ENCODE measurements at regions not wholly inside any gene's neighbourhood (a gene's known extent, or its start where the extent isn't known, plus 50 kb on each side); places are given as distances from the start of the nearest gene placed in this dataset.

DNA sequence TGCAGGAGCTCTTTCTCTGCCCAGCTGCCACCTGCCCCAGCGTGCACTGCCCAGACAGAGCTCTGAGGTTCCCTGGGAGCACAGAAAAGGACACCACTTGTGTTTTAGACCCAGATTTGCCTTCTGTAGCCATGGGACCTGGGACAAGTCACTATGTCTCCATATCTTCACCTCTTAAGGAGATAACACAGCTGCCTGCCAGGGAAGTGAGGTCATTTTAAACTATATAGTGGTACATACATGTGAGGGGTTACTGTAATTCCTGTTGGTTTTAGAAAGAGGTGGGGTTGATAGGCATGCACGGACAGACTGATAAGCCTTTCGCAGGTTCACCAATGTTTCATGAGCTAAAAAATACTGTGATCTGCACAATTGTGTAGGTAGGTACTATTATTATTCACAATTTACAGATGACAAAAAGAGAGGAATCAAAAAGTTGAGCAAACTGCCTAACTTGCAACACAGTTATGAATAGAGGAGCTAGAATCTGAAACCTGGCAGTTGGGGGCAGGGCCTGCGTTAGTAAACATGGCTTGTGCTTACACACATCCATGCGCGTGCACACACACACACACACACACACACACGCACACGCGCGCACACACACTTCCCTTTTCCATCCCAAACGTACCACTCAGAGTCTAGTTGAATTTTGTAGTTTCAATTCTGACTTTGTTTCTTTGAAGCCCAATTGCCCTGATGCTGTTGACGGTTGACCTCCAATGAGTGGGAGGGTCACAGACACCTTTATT lies 193.6 kb downstream of the FAM43A start:
- no peak for TF ChIP-seq POLR2A (IDR thresholded peaks at IDR 0.05)
- no peak for TF ChIP-seq POLR2AphosphoS5 (IDR thresholded peaks at IDR 0.05)
- TF ChIP-seq, protein P1, sequence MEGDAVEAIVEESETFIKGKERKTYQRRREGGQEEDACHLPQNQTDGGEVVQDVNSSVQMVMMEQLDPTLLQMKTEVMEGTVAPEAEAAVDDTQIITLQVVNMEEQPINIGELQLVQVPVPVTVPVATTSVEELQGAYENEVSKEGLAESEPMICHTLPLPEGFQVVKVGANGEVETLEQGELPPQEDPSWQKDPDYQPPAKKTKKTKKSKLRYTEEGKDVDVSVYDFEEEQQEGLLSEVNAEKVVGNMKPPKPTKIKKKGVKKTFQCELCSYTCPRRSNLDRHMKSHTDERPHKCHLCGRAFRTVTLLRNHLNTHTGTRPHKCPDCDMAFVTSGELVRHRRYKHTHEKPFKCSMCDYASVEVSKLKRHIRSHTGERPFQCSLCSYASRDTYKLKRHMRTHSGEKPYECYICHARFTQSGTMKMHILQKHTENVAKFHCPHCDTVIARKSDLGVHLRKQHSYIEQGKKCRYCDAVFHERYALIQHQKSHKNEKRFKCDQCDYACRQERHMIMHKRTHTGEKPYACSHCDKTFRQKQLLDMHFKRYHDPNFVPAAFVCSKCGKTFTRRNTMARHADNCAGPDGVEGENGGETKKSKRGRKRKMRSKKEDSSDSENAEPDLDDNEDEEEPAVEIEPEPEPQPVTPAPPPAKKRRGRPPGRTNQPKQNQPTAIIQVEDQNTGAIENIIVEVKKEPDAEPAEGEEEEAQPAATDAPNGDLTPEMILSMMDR (IDR thresholded peaks at IDR 0.05) = no peak
- Histone ChIP-seq H3K27ac (no peak overlapping the region), H3K27me3 (no peaks in the 10 kb centered on the region), H3K4me3 (no peak overlapping the region), H3K4me1 (peaks cover 5 to 8% of the 10 kb centered on the region in 2 donors), H3K9me3 (no peaks in the 10 kb centered on the region), H3K36me3 (no peaks in the 10 kb centered on the region)
- DNase-seq (ENCODE audit: low spot score in 2 of 2) = no peak
- intact Hi-C loops (cut with DNase I; ENCODE audit: low total_unique reads) = no loop called here

DNA sequence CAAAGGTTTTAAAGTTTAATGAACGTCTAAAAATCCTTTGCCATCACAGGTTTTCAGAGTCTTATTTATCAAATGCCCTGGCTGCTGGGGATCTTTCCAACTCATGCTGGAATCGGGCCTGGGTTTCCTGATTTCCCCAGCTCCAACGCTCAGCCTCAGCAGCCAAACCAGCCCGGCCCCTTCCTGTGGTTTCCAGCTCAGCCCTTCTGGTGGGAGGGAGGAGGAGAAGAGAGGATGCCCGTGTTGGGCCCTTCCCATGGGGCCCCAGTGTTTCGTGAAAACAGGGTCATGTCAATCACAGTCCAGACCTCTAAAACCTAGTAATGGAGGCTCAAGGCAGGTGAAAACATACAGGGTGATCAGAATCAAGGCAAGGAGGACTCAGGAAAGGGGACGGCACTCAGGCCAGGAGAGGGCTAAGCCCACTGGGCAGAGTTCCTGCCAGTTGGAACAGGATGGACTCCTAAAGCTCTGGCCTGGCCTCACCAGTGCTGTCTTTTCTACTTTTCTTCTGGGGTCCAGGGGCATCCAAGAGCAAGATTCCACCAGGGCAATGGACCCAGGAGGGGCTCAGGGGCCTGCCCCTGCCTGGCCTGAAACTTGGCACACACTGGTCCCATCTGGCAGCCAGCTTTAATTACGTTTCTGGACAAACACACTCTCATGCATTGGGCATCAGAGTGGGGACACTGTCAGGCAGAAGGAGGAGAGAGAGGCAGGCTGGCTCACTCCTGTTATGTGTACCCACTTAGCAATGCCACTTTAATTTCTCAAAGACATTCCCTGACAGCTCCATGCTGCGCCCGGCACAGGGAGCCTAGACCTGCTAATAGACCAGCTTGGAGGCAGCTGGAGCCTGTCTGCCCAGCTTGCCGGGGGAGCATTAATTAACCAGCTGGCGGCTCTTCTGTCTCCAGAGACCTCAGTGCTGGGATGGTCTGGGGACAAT lies 194.6 kb downstream of the FAM43A start:
- TF ChIP-seq, protein P1 (IDR thresholded peaks at IDR 0.05) = no peak
- TF ChIP-seq POLR2AphosphoS5 (IDR thresholded peaks at IDR 0.05) = no peak
- no peak for TF ChIP-seq POLR2A (IDR thresholded peaks at IDR 0.05)
- intact Hi-C loops (cut with DNase I; ENCODE audit: low total_unique reads) = no loop called here
- no peak overlapping the region for H3K4me3 ChIP-seq
- H3K27ac ChIP-seq = peak overlapping the region; percentile 71 to 80
- peaks cover 5 to 8% of the 10 kb centered on the region in 2 donors for H3K4me1 ChIP-seq
- no peaks in the 10 kb centered on the region for H3K27me3 ChIP-seq
- peak in 1 of 2 donors; percentile 29 for DNase-seq (ENCODE audit: low spot score in 2 of 2)
- H3K9me3 ChIP-seq = no peaks in the 10 kb centered on the region
- H3K36me3 ChIP-seq = no peaks in the 10 kb centered on the region

DNA sequence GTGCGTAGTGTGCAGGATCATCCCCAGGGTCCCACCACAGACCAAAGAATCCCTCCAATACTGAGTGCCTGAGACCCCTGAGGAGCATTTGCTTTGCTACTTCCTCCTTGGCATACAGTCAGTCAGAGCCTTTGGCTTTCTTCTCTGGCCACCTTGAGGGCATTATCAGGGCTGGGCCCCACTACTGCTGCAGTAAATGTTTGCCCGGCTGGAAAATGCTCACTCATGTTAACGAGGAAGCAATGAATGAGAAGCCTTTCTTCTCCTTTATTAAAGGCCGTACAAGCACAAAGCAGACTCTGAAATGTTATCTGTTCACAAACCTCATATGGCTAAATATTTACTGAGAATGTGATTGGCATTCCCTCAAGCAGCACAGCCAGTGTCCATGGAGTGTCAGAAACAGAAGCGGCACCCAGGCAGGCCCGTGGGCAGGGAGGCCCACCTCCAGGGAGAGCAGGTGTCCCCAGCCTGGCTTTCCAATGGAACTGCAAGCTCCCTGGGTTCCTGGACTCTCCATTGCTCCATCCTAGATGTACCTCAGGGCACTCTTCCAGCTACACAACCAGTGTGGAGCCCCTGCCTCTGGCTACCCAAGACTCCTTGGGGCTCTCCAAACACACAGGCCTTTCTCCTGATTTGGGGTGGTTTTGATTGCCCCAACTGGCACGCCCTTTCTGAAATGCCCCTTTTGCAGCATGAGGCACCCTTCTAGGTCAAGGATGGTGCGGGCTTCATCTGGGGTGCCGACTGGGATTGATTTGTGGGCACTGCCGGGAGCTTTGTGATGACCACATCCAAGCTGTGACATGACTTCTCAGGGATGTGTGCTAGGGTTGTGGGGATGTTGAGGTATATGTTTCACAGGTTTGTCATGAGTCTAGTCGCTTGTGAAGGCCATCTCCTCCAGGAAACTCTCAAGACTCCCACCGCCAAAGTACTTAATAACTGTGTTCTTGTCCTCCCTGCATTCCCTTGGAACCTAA lies 195.6 kb downstream of the FAM43A start:
- no peaks in the 10 kb centered on the region for H3K27me3 ChIP-seq
- TF ChIP-seq, protein P1 (IDR thresholded peaks at IDR 0.05) = no peak
- TF ChIP-seq POLR2AphosphoS5 (IDR thresholded peaks at IDR 0.05) (no peak), POLR2A (IDR thresholded peaks at IDR 0.05) (no peak)
- H3K4me3 ChIP-seq = no peak overlapping the region
- intact Hi-C loops (cut with DNase I; ENCODE audit: low total_unique reads) = no loop called here
- no peaks in the 10 kb centered on the region for H3K36me3 ChIP-seq
- DNase-seq (ENCODE audit: low spot score in 2 of 2) = no peak
- peak overlapping the region; percentile 71 to 80 for H3K27ac ChIP-seq
- peaks cover 5 to 8% of the 10 kb centered on the region in 2 donors for H3K4me1 ChIP-seq
- no peaks in the 10 kb centered on the region for H3K9me3 ChIP-seq

- H3K4me3 ChIP-seq = no peak overlapping the region
- peaks cover 5 to 8% of the 10 kb centered on the region in 2 donors for H3K4me1 ChIP-seq
- peak overlapping the region in 1 of 2 donors; percentile 50 for H3K27ac ChIP-seq
- H3K27me3 ChIP-seq = no peaks in the 10 kb centered on the region
- TF ChIP-seq, protein P1 (IDR thresholded peaks at IDR 0.05) = no peak
- TF ChIP-seq POLR2A (IDR thresholded peaks at IDR 0.05) (no peak), POLR2AphosphoS5 (IDR thresholded peaks at IDR 0.05) (peak in 1 of 3 donors; percentile 46)
- no peak for DNase-seq (ENCODE audit: low spot score in 2 of 2)
- H3K9me3 ChIP-seq = no peaks in the 10 kb centered on the region
- intact Hi-C loops (cut with DNase I; ENCODE audit: low total_unique reads) = no loop called here
- no peaks in the 10 kb centered on the region for H3K36me3 ChIP-seq
Observed at GRCh38 chr3:194884649-194885315, 199.1 kb downstream of the FAM43A start.
